DND-41 (cell line): ENCODE measurements at regions not wholly inside any gene's neighbourhood (a gene's known extent, or its start where the extent isn't known, plus 50 kb on each side); places are given as distances from the start of the nearest gene placed in this dataset.

Experiments used
- CTCF ChIP-seq: IDR thresholded peaks from 2 replicates; pipeline ENCODE4 v1.5.1; 2012; ENCODE audit warnings: borderline replicate concordance, low read length, moderate library complexity, mild to moderate bottlenecking; ENCODE audit not compliant: poor library complexity, severe bottlenecking; ENCODE audit errors: extremely low read depth
- EZH2 ChIP-seq: IDR thresholded peaks from 3 replicates; pipeline ENCODE4 v1.6.1; 2012; ENCODE audit warnings: borderline replicate concordance, low read depth, mild to moderate bottlenecking, moderate library complexity, low read length, inconsistent platforms; ENCODE audit not compliant: severe bottlenecking

GRCh38 chr12:17982556-17982955, 107.4 kb downstream of the RERGL start:
- TF ChIP-seq CTCF (no peak), EZH2 (no peak)
